DND-41 (cell line): ENCODE measurements at regions not wholly inside any gene's neighbourhood (a gene's known extent, or its start where the extent isn't known, plus 50 kb on each side); places are given as distances from the start of the nearest gene placed in this dataset.
"Not testable (repeated sequence)": the region's sequence is repeated elsewhere in the genome, so short reads cannot be mapped to it uniquely, and the experiment has no call there.

ENCODE experiments used
- CTCF ChIP-seq: IDR thresholded peaks from 2 replicates; pipeline ENCODE4 v1.5.1; 2012; ENCODE audit warnings: borderline replicate concordance, low read length, moderate library complexity, mild to moderate bottlenecking; ENCODE audit not compliant: poor library complexity, severe bottlenecking; ENCODE audit errors: extremely low read depth
- EZH2 ChIP-seq: IDR thresholded peaks from 3 replicates; pipeline ENCODE4 v1.6.1; 2012; ENCODE audit warnings: borderline replicate concordance, low read depth, mild to moderate bottlenecking, moderate library complexity, low read length, inconsistent platforms; ENCODE audit not compliant: severe bottlenecking

- TF ChIP-seq CTCF, EZH2: not testable (repeated sequence)
Measured at GRCh38 chr3:65001119-65001518, 313.3 kb upstream of the ADAMTS9 start.
